ENCODE measurements at regions not wholly inside any gene's neighbourhood (a gene's known extent, or its start where the extent isn't known, plus 50 kb on each side); places are given as distances from the start of the nearest gene placed in this dataset.

- TF ChIP-seq, protein P1, sequence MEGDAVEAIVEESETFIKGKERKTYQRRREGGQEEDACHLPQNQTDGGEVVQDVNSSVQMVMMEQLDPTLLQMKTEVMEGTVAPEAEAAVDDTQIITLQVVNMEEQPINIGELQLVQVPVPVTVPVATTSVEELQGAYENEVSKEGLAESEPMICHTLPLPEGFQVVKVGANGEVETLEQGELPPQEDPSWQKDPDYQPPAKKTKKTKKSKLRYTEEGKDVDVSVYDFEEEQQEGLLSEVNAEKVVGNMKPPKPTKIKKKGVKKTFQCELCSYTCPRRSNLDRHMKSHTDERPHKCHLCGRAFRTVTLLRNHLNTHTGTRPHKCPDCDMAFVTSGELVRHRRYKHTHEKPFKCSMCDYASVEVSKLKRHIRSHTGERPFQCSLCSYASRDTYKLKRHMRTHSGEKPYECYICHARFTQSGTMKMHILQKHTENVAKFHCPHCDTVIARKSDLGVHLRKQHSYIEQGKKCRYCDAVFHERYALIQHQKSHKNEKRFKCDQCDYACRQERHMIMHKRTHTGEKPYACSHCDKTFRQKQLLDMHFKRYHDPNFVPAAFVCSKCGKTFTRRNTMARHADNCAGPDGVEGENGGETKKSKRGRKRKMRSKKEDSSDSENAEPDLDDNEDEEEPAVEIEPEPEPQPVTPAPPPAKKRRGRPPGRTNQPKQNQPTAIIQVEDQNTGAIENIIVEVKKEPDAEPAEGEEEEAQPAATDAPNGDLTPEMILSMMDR (IDR thresholded peaks at IDR 0.05): no peak
- TF ChIP-seq POLR2A (IDR thresholded peaks at IDR 0.05) (no peak), POLR2AphosphoS5 (IDR thresholded peaks at IDR 0.05) (no peak)
Measured at GRCh38 chr1:37294096-37294495, 180.3 kb upstream of the ZC3H12A start.
